ENCODE measurements at regions not wholly inside any gene's neighbourhood (a gene's known extent, or its start where the extent isn't known, plus 50 kb on each side); places are given as distances from the start of the nearest gene placed in this dataset.

GRCh38 chr1:164433818-164434170, 125.2 kb upstream of the PBX1 start:
- no peak for DNase-seq
- 40 to 83% (median 62%) methylated on average over 1 of the region's 1 CpG for WGBS, 4 donors
- no peaks in the 10 kb centered on the region for H3K9me3 ChIP-seq (replicated peaks in 1 of 3)
- H3K36me3 ChIP-seq (replicated peaks in 1 of 2), result no peaks in the 10 kb centered on the region
- TF ChIP-seq POLR2A (IDR thresholded peaks at IDR 0.05) (no peak), CTCF (IDR thresholded peaks at IDR 0.05) (no peak)
- no peak overlapping the region for H3K27ac ChIP-seq
- H3K4me1 ChIP-seq (replicated peaks in 1 of 2), result no peaks in the 10 kb centered on the region
- no peak overlapping the region for H3K4me3 ChIP-seq
- intact Hi-C loops (cut with DNase I), result no loop called here
- H3K27me3 ChIP-seq, result no peaks in the 10 kb centered on the region

GRCh38 chr1:164440232-164440631, 118.8 kb upstream of the PBX1 start:
- peak overlapping the region in 2 of 5 donors; percentile 24 to 53 for H3K27ac ChIP-seq
- no peaks in the 10 kb centered on the region for H3K9me3 ChIP-seq (replicated peaks in 1 of 3)
- peak; percentile 22 to 77 (median 64) for DNase-seq
- TF ChIP-seq CTCF (IDR thresholded peaks at IDR 0.05) (peak in 5 of 6 experiments; percentile 31 to 75 (median 65)), POLR2A (IDR thresholded peaks at IDR 0.05) (no peak)
- intact Hi-C loops (cut with DNase I), result no loop called here
- no peaks in the 10 kb centered on the region for H3K27me3 ChIP-seq
- 33 to 55% (median 43%) methylated on average over 1 of the region's 1 CpG for WGBS, 4 donors
- peak overlapping the region in 1 of 4 donors; percentile 41 for H3K4me3 ChIP-seq
- H3K36me3 ChIP-seq (replicated peaks in 1 of 2), result no peaks in the 10 kb centered on the region
- H3K4me1 ChIP-seq (replicated peaks in 1 of 2), result peaks cover 6 to 9% of the 10 kb centered on the region in 2 donors

GRCh38 chr1:164443166-164443565, 115.8 kb upstream of the PBX1 start:
- WGBS, 4 donors, result 94 to 96% (median 95%) methylated on average over 1 of the region's 1 CpG
- intact Hi-C loops (cut with DNase I), result no loop called here
- DNase-seq, result no peak
- H3K27ac ChIP-seq, result no peak overlapping the region
- no peaks in the 10 kb centered on the region for H3K27me3 ChIP-seq
- H3K36me3 ChIP-seq (replicated peaks in 1 of 2), result no peaks in the 10 kb centered on the region
- no peaks in the 10 kb centered on the region for H3K9me3 ChIP-seq (replicated peaks in 1 of 3)
- peaks cover 6 to 9% of the 10 kb centered on the region in 2 donors for H3K4me1 ChIP-seq (replicated peaks in 1 of 2)
- H3K4me3 ChIP-seq, result no peak overlapping the region
- TF ChIP-seq POLR2A (IDR thresholded peaks at IDR 0.05) (no peak), CTCF (IDR thresholded peaks at IDR 0.05) (no peak)

- Histone ChIP-seq H3K27me3 (no peaks in the 10 kb centered on the region), H3K27ac (no peak overlapping the region), H3K36me3 (replicated peaks in 1 of 2) (no peaks in the 10 kb centered on the region), H3K9me3 (replicated peaks in 1 of 3) (no peaks in the 10 kb centered on the region), H3K4me1 (replicated peaks in 1 of 2) (peaks cover 6 to 9% of the 10 kb centered on the region in 2 donors), H3K4me3 (no peak overlapping the region)
- no peak for DNase-seq
- WGBS, 4 donors, result 85 to 95% (median 93%) methylated on average over 1 of the region's 1 CpG
- intact Hi-C loops (cut with DNase I), result no loop called here
- no peak for TF ChIP-seq POLR2A (IDR thresholded peaks at IDR 0.05)
- no peak for TF ChIP-seq CTCF (IDR thresholded peaks at IDR 0.05)
These were observed 115.1 kb upstream of the PBX1 start for GRCh38 chr1:164443836-164444235.
